ENCODE measurements at regions not wholly inside any gene's neighbourhood (a gene's known extent, or its start where the extent isn't known, plus 50 kb on each side); places are given as distances from the start of the nearest gene placed in this dataset.

- H2AFZ ChIP-seq, result no peak overlapping the region
- TF ChIP-seq CTCF (IDR thresholded peaks at IDR 0.05; ENCODE audit: poor library complexity) (no peak), EZH2phosphoT487 (IDR thresholded peaks at IDR 0.05; ENCODE audit: low read depth, severe bottlenecking, unreplicated experiment) (no peak), EZH2 (IDR thresholded peaks at IDR 0.05; ENCODE audit: borderline replicate concordance) (no peak)
- 29% methylated on average over 1 of the region's 1 CpG for WGBS (ENCODE audit: low lambda C conversion rate, missing lambda C conversion rate)
- H4K20me1 ChIP-seq (ENCODE audit: insufficient read depth, poor library complexity, severe bottlenecking), result no peaks in the 10 kb centered on the region
- H3K27me3 ChIP-seq, result no peaks in the 10 kb centered on the region
- H3K36me3 ChIP-seq (replicated peaks; ENCODE audit: insufficient read depth, low read depth), result no peaks in the 10 kb centered on the region
- H3K4me3 ChIP-seq, result no peak overlapping the region
- H3K4me1 ChIP-seq (ENCODE audit: insufficient read depth), result no peaks in the 10 kb centered on the region
- DNase-seq (ENCODE audit: low spot score), result peak; percentile 9
- H3K27ac ChIP-seq, result no peak overlapping the region
- no peak overlapping the region for H3K4me2 ChIP-seq
- H3K9me3 ChIP-seq (ENCODE audit: low read depth), result no peaks in the 10 kb centered on the region
- no peaks in the 10 kb centered on the region for H3K9me2 ChIP-seq (replicated peaks; ENCODE audit: insufficient read depth)
- H3K79me2 ChIP-seq, result no peaks in the 10 kb centered on the region
Measured at GRCh38 chr4:132383571-132384199, 765.4 kb upstream of the PCDH10 start.

GRCh38 chr4:132384709-132385108 is 764.4 kb upstream of the PCDH10 start:
- Histone ChIP-seq H3K9me3 (ENCODE audit: low read depth) (no peaks in the 10 kb centered on the region), H3K4me2 (no peak overlapping the region), H3K27me3 (no peaks in the 10 kb centered on the region), H2AFZ (no peak overlapping the region), H3K27ac (no peak overlapping the region), H3K79me2 (no peaks in the 10 kb centered on the region), H3K9me2 (replicated peaks; ENCODE audit: insufficient read depth) (no peaks in the 10 kb centered on the region), H4K20me1 (ENCODE audit: insufficient read depth, poor library complexity, severe bottlenecking) (no peaks in the 10 kb centered on the region), H3K4me1 (ENCODE audit: insufficient read depth) (no peaks in the 10 kb centered on the region), H3K4me3 (no peak overlapping the region), H3K36me3 (replicated peaks; ENCODE audit: insufficient read depth, low read depth) (no peaks in the 10 kb centered on the region)
- DNase-seq (ENCODE audit: low spot score), result peak; percentile 25
- WGBS (ENCODE audit: low lambda C conversion rate, missing lambda C conversion rate), result 47% methylated on average over 2 of the region's 2 CpGs
- TF ChIP-seq EZH2phosphoT487 (IDR thresholded peaks at IDR 0.05; ENCODE audit: low read depth, severe bottlenecking, unreplicated experiment) (no peak), EZH2 (IDR thresholded peaks at IDR 0.05; ENCODE audit: borderline replicate concordance) (no peak), CTCF (IDR thresholded peaks at IDR 0.05; ENCODE audit: poor library complexity) (no peak)

GRCh38 chr4:132386130-132386529 is 763.0 kb upstream of the PCDH10 start:
- H3K36me3 ChIP-seq (replicated peaks; ENCODE audit: insufficient read depth, low read depth), result no peaks in the 10 kb centered on the region
- H3K4me2 ChIP-seq, result no peak overlapping the region
- H2AFZ ChIP-seq, result no peak overlapping the region
- H3K4me1 ChIP-seq (ENCODE audit: insufficient read depth), result no peaks in the 10 kb centered on the region
- H3K9me3 ChIP-seq (ENCODE audit: low read depth), result no peaks in the 10 kb centered on the region
- 98% methylated on average over 3 of the region's 3 CpGs for WGBS (ENCODE audit: low lambda C conversion rate, missing lambda C conversion rate)
- TF ChIP-seq EZH2phosphoT487 (IDR thresholded peaks at IDR 0.05; ENCODE audit: low read depth, severe bottlenecking, unreplicated experiment) (no peak), CTCF (IDR thresholded peaks at IDR 0.05; ENCODE audit: poor library complexity) (no peak), EZH2 (IDR thresholded peaks at IDR 0.05; ENCODE audit: borderline replicate concordance) (no peak)
- H3K9me2 ChIP-seq (replicated peaks; ENCODE audit: insufficient read depth), result no peaks in the 10 kb centered on the region
- no peaks in the 10 kb centered on the region for H3K79me2 ChIP-seq
- no peak for DNase-seq (ENCODE audit: low spot score)
- no peaks in the 10 kb centered on the region for H3K27me3 ChIP-seq
- H3K27ac ChIP-seq, result no peak overlapping the region
- H4K20me1 ChIP-seq (ENCODE audit: insufficient read depth, poor library complexity, severe bottlenecking), result no peaks in the 10 kb centered on the region
- no peak overlapping the region for H3K4me3 ChIP-seq
